Tibial artery (tissue), 4 donors: ENCODE measurements at regions not wholly inside any gene's neighbourhood (a gene's known extent, or its start where the extent isn't known, plus 50 kb on each side); places are given as distances from the start of the nearest gene placed in this dataset.

Source experiments
- DNase-seq, 2 donors: peaks; one replicate each; pipeline ENCODE4 v3.0.0-alpha.2; 2019
- H3K27ac ChIP-seq, 2 donors: fragments of 200-600 bp; sonication (generic) in 1 of 2; 1 replicate in 1 of 2; 2 replicates in 1 of 2; pipeline ENCODE4 v1.5.1; 2018 to 2019; ENCODE audit warnings: mild to moderate bottlenecking in 1 of 2
- H3K27me3 ChIP-seq, 2 donors: fragments of 200-600 bp; sonication (generic) in 1 of 2; one replicate each; pipeline versions ENCODE4 v1.5.1 to v1.6.0; 2016 to 2019
- H3K36me3 ChIP-seq, 3 donors: fragments of 200-600 bp; sonication (generic) in 2 of 3; one replicate each; pipeline ENCODE4 v1.5.1; 2016 to 2019; ENCODE audit warnings: mild to moderate bottlenecking in 2 of 3
- H3K4me1 ChIP-seq, 4 donors: fragments of 200-600 bp; sonication (generic) in 2 of 4; 1 replicate in 3 of 4; 2 replicates in 1 of 4; pipeline ENCODE4 v1.5.1; 2016 to 2019
- H3K4me3 ChIP-seq, 2 donors: fragments of 200-600 bp; sonication (generic) in 1 of 2; 1 replicate in 1 of 2; 2 replicates in 1 of 2; pipeline ENCODE4 v1.5.1; 2018 to 2019; ENCODE audit warnings: mild to moderate bottlenecking in 2 of 2
- H3K9me3 ChIP-seq, 3 donors: fragments of 200-600 bp; sonication (generic) in 1 of 3; one replicate each; pipeline ENCODE4 v1.5.1; 2016 to 2019
- CTCF ChIP-seq, 2 experiments: fragments of 200-600 bp in 1 of 2; fragments of 450-650 bp in 1 of 2; IDR thresholded peaks; one replicate each; pipeline ENCODE4 v1.5.1; 2017 to 2019; ENCODE audit warnings: antibody characterized with exemption in 2 of 2, mild to moderate bottlenecking in 1 of 2, moderate library complexity in 1 of 2
- intact Hi-C: fragments of 100-400 bp; cut with DNase I; formaldehyde crosslinking; loops from one replicate; pipeline ENCODE4 v1.15.0; 2023; ENCODE audit warnings: low total_unique reads

GRCh38 chr20:4073852-4074741 is 58.7 kb upstream of the RNF24 start:
- intact Hi-C loops = no loop called here

GRCh38 chr20:4071178-4071693 is 55.9 kb upstream of the RNF24 start:
- Histone ChIP-seq H3K4me1 (peaks cover 0 to 67% (median 47%) of the 10 kb centered on the region in 4 donors), H3K27ac (peak overlapping the region; percentile 72 to 83), H3K9me3 (no peaks in the 10 kb centered on the region), H3K4me3 (no peak overlapping the region), H3K36me3 (no peaks in the 10 kb centered on the region), H3K27me3 (no peaks in the 10 kb centered on the region)
- no peak for DNase-seq
- TF ChIP-seq CTCF (IDR thresholded peaks at IDR 0.05) = no peak
- intact Hi-C loops = no loop called here

More at GRCh38 chr20:4073852-4074741, 58.7 kb upstream of the RNF24 start:
- Histone ChIP-seq H3K27me3 (no peaks in the 10 kb centered on the region), H3K4me1 (peaks cover 0 to 46% (median 25%) of the 10 kb centered on the region in 4 donors), H3K36me3 (no peaks in the 10 kb centered on the region), H3K9me3 (no peaks in the 10 kb centered on the region), H3K4me3 (no peak overlapping the region), H3K27ac (no peak overlapping the region)
- DNase-seq = no peak
- no peak for TF ChIP-seq CTCF (IDR thresholded peaks at IDR 0.05)

GRCh38 chr20:4070323-4071177 is 55.2 kb upstream of the RNF24 start:
- Histone ChIP-seq H3K27ac (peak overlapping the region; percentile 72 to 83), H3K9me3 (no peaks in the 10 kb centered on the region), H3K27me3 (no peaks in the 10 kb centered on the region), H3K4me3 (no peak overlapping the region), H3K4me1 (peaks cover 0 to 71% (median 53%) of the 10 kb centered on the region in 4 donors), H3K36me3 (no peaks in the 10 kb centered on the region)
- intact Hi-C loops = no loop called here
- no peak for DNase-seq
- TF ChIP-seq CTCF (IDR thresholded peaks at IDR 0.05) = no peak

- H3K4me1 ChIP-seq = peaks cover 0 to 79% (median 59%) of the 10 kb centered on the region in 4 donors
- peak; percentile 52 to 80 for DNase-seq
- H3K4me3 ChIP-seq = no peak overlapping the region
- intact Hi-C loops = no loop called here
- H3K27ac ChIP-seq = peak overlapping the region; percentile 72 to 83
- no peak for TF ChIP-seq CTCF (IDR thresholded peaks at IDR 0.05)
- H3K27me3 ChIP-seq = no peaks in the 10 kb centered on the region
- H3K36me3 ChIP-seq = no peaks in the 10 kb centered on the region
- H3K9me3 ChIP-seq = no peaks in the 10 kb centered on the region
These were observed 54.4 kb upstream of the RNF24 start for GRCh38 chr20:4069751-4070150.

- Histone ChIP-seq H3K36me3 (no peaks in the 10 kb centered on the region), H3K4me3 (no peak overlapping the region), H3K4me1 (peaks cover 0 to 90% (median 70%) of the 10 kb centered on the region in 4 donors), H3K27ac (peak overlapping the region; percentile 72 to 83), H3K9me3 (no peaks in the 10 kb centered on the region), H3K27me3 (no peaks in the 10 kb centered on the region)
- intact Hi-C loops = no loop called here
- no peak for TF ChIP-seq CTCF (IDR thresholded peaks at IDR 0.05)
- no peak for DNase-seq
These were observed 53.4 kb upstream of the RNF24 start for GRCh38 chr20:4068708-4069107.
